GM21737 (cell line): ENCODE measurements at regions not wholly inside any gene's neighbourhood (a gene's known extent, or its start where the extent isn't known, plus 50 kb on each side); places are given as distances from the start of the nearest gene placed in this dataset.

Source experiments
- ATAC-seq: cut with Tn5 transposase; IDR thresholded peaks from one replicate; pipeline ENCODE4 v1.9.1; 2021; ENCODE audit warnings: mild to moderate bottlenecking, moderate library complexity; ENCODE audit not compliant: unreplicated experiment

DNA sequence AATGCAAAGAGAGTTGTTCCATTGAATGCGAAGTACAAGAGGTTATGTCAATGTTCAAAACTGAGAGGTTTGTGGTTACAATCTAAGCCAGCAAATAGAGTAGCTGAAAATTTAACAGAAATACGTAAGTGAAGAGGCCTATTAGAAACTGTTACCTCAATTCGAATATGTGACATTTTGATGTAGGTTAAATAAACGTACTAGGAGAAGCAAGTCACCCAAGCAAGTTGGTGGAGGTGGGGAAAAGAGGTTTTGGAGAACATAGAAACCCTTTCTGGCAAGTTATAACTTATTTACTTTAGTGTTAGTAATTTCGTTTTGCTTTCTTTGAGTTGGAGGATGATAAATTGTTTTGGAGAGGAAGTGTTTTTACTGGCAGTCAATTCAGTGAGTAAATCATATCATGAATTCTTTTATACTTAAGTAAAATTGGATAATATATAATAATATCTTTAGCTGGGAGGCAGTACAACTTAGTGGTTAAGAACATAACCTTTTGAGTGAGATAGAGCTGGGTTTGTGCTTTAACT is 91.2 kb upstream of the NAALADL2 start:
- no peak for ATAC-seq

DNA sequence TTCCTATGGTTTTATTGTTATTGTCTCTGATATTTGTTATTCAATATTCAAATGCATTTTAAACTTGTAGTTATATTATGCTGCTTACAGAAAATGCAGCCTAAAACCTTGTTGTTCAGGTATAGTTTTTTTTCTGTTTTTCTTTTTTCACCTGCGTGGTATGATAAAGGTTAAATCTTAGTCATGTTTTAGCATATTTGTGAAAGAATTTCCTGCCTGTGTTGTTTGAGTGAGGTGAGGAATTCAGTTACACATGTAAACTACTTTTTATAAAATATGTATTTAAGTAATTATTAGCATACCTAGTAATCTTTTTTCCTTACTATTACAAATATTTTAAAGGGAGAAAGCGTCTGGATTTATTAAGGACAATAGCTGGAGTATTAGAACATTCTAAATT is 90.0 kb upstream of the NAALADL2 start:
- ATAC-seq = no peak

DNA sequence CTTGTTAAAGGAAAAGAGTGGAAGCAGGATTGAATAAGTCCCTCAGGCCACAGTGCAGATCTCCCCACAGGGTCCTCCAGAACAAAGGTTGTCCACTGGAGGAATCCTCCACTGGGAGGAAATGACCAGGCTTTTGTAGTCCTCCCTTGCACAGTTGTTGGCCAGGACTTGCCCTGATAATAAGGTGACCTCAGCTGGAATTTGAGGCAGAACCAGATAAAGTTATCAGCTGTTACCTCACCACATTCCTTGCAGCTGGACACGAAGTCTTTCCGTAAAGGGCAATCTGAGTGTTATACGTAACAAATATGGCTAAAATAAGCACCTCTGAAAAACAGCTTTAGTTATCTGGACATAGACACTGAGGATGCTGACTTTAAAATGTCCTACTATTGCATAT is 83.5 kb upstream of the NAALADL2 start:
- ATAC-seq = no peak

DNA sequence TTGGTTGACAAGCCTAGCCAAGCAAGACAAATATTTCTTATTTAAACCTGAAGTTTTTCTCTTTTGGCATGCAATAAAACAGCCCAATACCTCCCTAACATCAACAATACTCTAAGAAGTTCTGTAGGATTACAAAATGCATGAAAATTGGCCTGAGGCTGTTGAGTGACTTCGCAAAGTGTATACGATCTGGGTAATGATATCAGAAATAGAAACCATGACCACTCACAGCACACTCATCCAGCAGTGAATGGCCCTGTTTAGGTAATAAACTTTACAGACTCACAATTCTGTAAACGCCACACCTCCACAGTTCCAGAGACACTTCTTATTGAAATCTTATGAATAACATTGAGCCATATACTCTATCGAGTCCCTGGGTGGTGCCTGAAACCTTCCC is 83.0 kb upstream of the NAALADL2 start:
- no peak for ATAC-seq

DNA sequence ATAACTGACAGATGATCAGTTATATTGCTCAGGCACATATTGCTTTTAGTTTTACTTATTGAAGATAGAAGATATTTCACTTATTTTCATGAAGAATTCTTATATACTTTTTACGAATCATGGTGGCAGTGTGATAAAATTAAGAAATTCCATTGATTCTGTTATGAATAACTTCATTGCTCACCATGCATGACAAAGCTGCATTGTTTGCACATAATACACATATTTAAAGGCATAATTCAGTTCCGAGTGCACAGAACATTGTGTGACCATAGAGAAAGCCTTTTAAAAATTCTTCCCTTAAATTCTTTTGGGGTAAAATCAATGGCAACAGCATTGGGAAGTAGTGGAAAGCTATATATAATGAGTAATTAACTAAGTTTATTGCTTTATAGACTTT is 82.5 kb upstream of the NAALADL2 start:
- no peak for ATAC-seq

DNA sequence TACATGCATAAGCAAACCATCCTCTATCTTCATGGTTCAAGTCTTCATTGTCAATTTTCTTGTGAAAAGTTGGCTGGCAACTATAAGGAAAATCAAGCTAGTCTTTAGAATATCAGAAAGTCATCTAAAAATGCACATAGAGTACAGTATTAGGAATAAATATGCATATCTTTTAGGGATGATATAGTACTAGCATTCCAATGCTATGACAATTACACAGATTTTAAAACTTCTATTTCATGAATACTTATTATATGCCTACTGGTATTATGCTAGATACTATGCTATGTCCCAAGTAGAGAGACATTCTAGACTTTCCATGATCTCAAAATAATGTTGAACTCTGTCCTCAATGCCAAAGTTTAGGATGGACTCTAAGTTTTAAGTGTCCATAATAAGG is 81.3 kb upstream of the NAALADL2 start:
- ATAC-seq = no peak

DNA sequence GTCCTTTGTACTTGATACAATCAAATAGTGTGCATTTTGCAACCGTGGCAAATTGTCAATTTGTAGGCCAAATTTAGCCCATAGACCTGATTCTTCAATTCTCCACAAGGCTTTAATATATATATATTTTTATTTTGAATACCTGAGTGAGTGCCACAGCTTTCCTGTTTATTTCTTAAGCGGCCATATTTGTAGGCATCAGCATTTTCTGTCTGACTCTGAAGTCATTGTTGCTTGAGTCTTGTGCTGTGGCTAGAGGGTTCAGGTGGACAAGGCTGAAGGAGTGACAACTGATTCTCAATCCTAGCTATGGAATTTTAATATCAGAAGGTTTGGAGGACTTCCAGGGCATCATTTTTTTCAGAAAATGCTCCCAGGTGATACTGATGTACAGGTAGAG is 75.6 kb upstream of the NAALADL2 start:
- no peak for ATAC-seq

DNA sequence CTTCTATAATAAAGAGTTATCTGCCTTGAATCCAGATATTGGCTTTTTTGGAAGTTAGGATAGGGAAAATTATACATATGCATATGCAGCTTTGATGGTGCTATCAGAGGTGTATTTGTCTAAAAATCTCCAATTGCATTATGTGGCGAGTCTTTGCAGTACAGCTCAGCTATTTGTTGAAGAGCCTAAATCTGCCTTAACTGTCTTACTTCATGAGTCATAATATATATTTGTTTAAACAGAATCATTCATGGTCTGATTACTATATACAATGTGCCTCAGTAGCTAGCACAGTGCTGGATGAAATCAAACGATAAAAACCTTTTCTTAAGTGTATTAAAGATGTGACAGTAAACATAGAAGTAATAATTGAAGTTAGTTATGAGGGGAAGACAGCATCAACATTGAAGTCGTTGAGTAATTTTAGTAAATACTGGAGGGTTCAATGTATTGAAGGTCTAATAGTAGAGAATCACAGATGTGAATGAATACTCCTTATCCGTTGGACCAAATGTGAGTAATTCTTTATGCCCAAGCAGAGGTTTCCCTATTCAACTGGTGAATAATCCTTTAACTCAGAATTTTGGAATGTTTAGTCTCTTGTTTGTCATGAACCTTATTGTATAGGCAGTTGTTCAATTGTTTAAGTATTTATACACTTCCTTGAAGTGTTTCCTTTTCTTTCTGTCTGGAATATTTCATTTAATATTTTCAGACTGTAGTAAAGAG is 74.8 kb upstream of the NAALADL2 start:
- ATAC-seq = no peak

DNA sequence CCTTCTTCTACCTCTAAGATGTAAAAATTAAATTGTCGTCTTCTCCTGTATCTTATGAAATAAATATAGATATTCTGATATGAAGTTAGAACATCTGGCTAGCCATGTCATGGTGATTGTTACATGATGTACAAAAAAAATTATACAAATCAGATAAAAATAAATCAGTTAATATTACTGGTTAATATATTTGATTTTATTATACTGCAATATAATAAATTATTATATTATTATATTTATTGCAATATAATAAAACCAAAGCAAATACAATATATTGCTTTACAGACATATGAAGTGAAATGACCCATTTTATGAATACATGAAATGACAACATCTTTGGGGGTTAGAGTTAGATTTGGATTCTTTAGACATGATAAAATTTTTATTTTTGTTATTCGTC is 72.3 kb upstream of the NAALADL2 start:
- ATAC-seq = no peak

DNA sequence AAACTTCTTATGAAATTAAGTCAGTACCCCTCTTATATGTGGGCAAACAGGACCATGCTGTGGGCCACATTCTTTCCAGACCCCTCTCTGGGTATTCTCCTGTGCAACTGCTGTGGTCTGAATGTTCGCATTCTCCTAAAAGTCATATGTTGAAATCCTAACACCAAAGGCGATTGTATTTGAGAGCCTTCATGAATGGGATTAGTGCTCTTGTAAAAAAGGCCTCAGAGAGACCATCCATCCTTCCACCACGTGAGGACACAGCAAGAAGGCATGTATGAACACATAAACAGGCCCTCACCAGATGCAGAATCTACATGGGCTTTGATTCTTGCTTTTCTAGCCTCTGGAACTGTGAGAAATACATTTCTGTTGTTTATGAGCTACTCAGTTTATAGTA is 68.0 kb upstream of the NAALADL2 start:
- ATAC-seq = no peak

DNA sequence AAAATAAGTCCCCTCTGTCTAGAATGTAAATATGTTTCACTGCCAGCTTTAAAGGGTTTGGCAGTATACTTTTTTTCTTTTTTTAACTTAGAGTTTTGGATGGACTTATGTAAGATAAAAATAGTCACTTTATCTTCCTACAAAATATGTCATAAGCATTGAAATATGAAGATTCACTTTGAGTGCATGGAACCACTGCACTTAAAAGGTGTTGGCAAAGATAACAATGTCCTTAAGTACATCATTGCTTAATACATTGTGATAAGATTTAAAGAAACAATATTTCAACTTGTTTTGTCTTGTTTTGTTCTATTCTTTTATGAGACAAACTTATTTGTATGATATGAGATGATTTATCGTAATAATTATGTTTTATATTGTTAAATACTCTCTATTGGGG is 66.3 kb upstream of the NAALADL2 start:
- no peak for ATAC-seq
